ENCODE measurements at regions not wholly inside any gene's neighbourhood (a gene's known extent, or its start where the extent isn't known, plus 50 kb on each side); places are given as distances from the start of the nearest gene placed in this dataset.
A peak's percentile ranks its signal among the peaks of the same experiment; 100 is the strongest.

GRCh38 chr12:75870878-75871277, 160.7 kb downstream of the PHLDA1 start:
- 92 to 99% methylated on average over 2 of the region's 2 CpGs for WGBS, 2 experiments (ENCODE audit: low coverage in 1 of 2, low lambda C conversion rate in 2 of 2, missing lambda C conversion rate in 2 of 2)
- H3K4me2 ChIP-seq (ENCODE audit: unreplicated experiment) = no peak overlapping the region
- no peaks in the 10 kb centered on the region for H3K36me3 ChIP-seq (ENCODE audit: low read depth)
- H3K9ac ChIP-seq = no peak overlapping the region
- no peaks in the 10 kb centered on the region for H3F3A ChIP-seq (ENCODE audit: insufficient read depth)
- H4K20me1 ChIP-seq (ENCODE audit: insufficient read depth) = no peaks in the 10 kb centered on the region
- H2AFZ ChIP-seq = no peak overlapping the region
- H3K9me3 ChIP-seq (ENCODE audit: low read depth) = no peaks in the 10 kb centered on the region
- no peaks in the 10 kb centered on the region for H3K27me3 ChIP-seq (replicated peaks; ENCODE audit: insufficient read depth)
- no peak overlapping the region for H3K27ac ChIP-seq
- H3K4me3 ChIP-seq = no peak overlapping the region
- no peaks in the 10 kb centered on the region for H3K79me2 ChIP-seq (ENCODE audit: insufficient read depth)
- no peaks in the 10 kb centered on the region for H3K9me2 ChIP-seq (ENCODE audit: insufficient read depth)
- DNase-seq = peak; percentile 33
- in situ Hi-C loops (cut with MboI) = no loop called here
- TF ChIP-seq EZH2 (IDR thresholded peaks at IDR 0.05; ENCODE audit: insufficient read depth, poor library complexity, severe bottlenecking) (no peak), EZH2phosphoT487 (IDR thresholded peaks at IDR 0.05; ENCODE audit: insufficient read depth, low read depth) (no peak)
- H3K4me1 ChIP-seq (ENCODE audit: insufficient read depth) = peaks cover 6% of the 10 kb centered on the region; the same call in 1 of the 2 replicates

GRCh38 chr12:75868501-75868900, 163.1 kb downstream of the PHLDA1 start:
- no peak for DNase-seq

GRCh38 chr12:75865315-75865714, 166.3 kb downstream of the PHLDA1 start:
- H4K20me1 ChIP-seq (ENCODE audit: insufficient read depth) = no peaks in the 10 kb centered on the region
- no peak overlapping the region for H2AFZ ChIP-seq
- H3K27ac ChIP-seq = no peak overlapping the region
- no peaks in the 10 kb centered on the region for H3K27me3 ChIP-seq (replicated peaks; ENCODE audit: insufficient read depth)
- no peak overlapping the region for H3K4me3 ChIP-seq
- WGBS, 2 experiments (ENCODE audit: low coverage in 1 of 2, low lambda C conversion rate in 2 of 2, missing lambda C conversion rate in 2 of 2) = 77 to 78% methylated on average over 3 of the region's 3 CpGs
- no peaks in the 10 kb centered on the region for H3K9me2 ChIP-seq (ENCODE audit: insufficient read depth)
- H3K4me2 ChIP-seq (ENCODE audit: unreplicated experiment) = no peak overlapping the region
- peaks cover 28% of the 10 kb centered on the region for H3F3A ChIP-seq (ENCODE audit: insufficient read depth)
- TF ChIP-seq EZH2 (IDR thresholded peaks at IDR 0.05; ENCODE audit: insufficient read depth, poor library complexity, severe bottlenecking) (no peak), EZH2phosphoT487 (IDR thresholded peaks at IDR 0.05; ENCODE audit: insufficient read depth, low read depth) (no peak)
- no peak for DNase-seq
- no peaks in the 10 kb centered on the region for H3K79me2 ChIP-seq (ENCODE audit: insufficient read depth)
- peaks cover 24% of the 10 kb centered on the region for H3K4me1 ChIP-seq (ENCODE audit: insufficient read depth)
- H3K36me3 ChIP-seq (ENCODE audit: low read depth) = no peaks in the 10 kb centered on the region
- no peak overlapping the region for H3K9ac ChIP-seq
- no peaks in the 10 kb centered on the region for H3K9me3 ChIP-seq (ENCODE audit: low read depth)
- in situ Hi-C loops (cut with MboI) = no loop called here

More at GRCh38 chr12:75868501-75868900, 163.1 kb downstream of the PHLDA1 start:
- H3K27ac ChIP-seq = no peak overlapping the region
- no peak overlapping the region for H3K4me2 ChIP-seq (ENCODE audit: unreplicated experiment)
- H3K9me3 ChIP-seq (ENCODE audit: low read depth) = no peaks in the 10 kb centered on the region
- H3K27me3 ChIP-seq (replicated peaks; ENCODE audit: insufficient read depth) = no peaks in the 10 kb centered on the region
- H4K20me1 ChIP-seq (ENCODE audit: insufficient read depth) = no peaks in the 10 kb centered on the region
- peaks cover 13% of the 10 kb centered on the region for H3K4me1 ChIP-seq (ENCODE audit: insufficient read depth)
- H3K9me2 ChIP-seq (ENCODE audit: insufficient read depth) = no peaks in the 10 kb centered on the region
- no peaks in the 10 kb centered on the region for H3K36me3 ChIP-seq (ENCODE audit: low read depth)
- WGBS, 2 experiments (ENCODE audit: low coverage in 1 of 2, low lambda C conversion rate in 2 of 2, missing lambda C conversion rate in 2 of 2) = 53 to 62% methylated on average over 3 of the region's 3 CpGs
- in situ Hi-C loops (cut with MboI) = no loop called here
- TF ChIP-seq EZH2phosphoT487 (IDR thresholded peaks at IDR 0.05; ENCODE audit: insufficient read depth, low read depth) (no peak), EZH2 (IDR thresholded peaks at IDR 0.05; ENCODE audit: insufficient read depth, poor library complexity, severe bottlenecking) (no peak)
- H3K9ac ChIP-seq = no peak overlapping the region
- H3K4me3 ChIP-seq = no peak overlapping the region
- peaks cover 10% of the 10 kb centered on the region for H3F3A ChIP-seq (ENCODE audit: insufficient read depth)
- H2AFZ ChIP-seq = no peak overlapping the region
- no peaks in the 10 kb centered on the region for H3K79me2 ChIP-seq (ENCODE audit: insufficient read depth)

GRCh38 chr12:75864161-75864560, 167.4 kb downstream of the PHLDA1 start:
- H3K4me2 ChIP-seq (ENCODE audit: unreplicated experiment) = no peak overlapping the region
- no peaks in the 10 kb centered on the region for H3K9me2 ChIP-seq (ENCODE audit: insufficient read depth)
- H3K9ac ChIP-seq = no peak overlapping the region
- H3K4me1 ChIP-seq (ENCODE audit: insufficient read depth) = peaks cover 32% of the 10 kb centered on the region
- no peak overlapping the region for H3K27ac ChIP-seq
- no peaks in the 10 kb centered on the region for H3K9me3 ChIP-seq (ENCODE audit: low read depth)
- no peaks in the 10 kb centered on the region for H3K79me2 ChIP-seq (ENCODE audit: insufficient read depth)
- TF ChIP-seq EZH2 (IDR thresholded peaks at IDR 0.05; ENCODE audit: insufficient read depth, poor library complexity, severe bottlenecking) = no peak
- H3K27me3 ChIP-seq (replicated peaks; ENCODE audit: insufficient read depth) = no peaks in the 10 kb centered on the region
- H4K20me1 ChIP-seq (ENCODE audit: insufficient read depth) = no peaks in the 10 kb centered on the region
- no peaks in the 10 kb centered on the region for H3K36me3 ChIP-seq (ENCODE audit: low read depth)
- in situ Hi-C loops (cut with MboI) = no loop called here
- H2AFZ ChIP-seq = no peak overlapping the region
- H3K4me3 ChIP-seq = no peak overlapping the region
- no peak for DNase-seq
- H3F3A ChIP-seq (ENCODE audit: insufficient read depth) = peaks cover 28% of the 10 kb centered on the region

GRCh38 chr12:75863533-75863932, 168.0 kb downstream of the PHLDA1 start:
- H3K9me2 ChIP-seq (ENCODE audit: insufficient read depth) = no peaks in the 10 kb centered on the region
- no peak for TF ChIP-seq EZH2phosphoT487 (IDR thresholded peaks at IDR 0.05; ENCODE audit: insufficient read depth, low read depth)
- no peak for TF ChIP-seq EZH2 (IDR thresholded peaks at IDR 0.05; ENCODE audit: insufficient read depth, poor library complexity, severe bottlenecking)
- 44 to 47% methylated on average over 7 of the region's 7 CpGs for WGBS, 2 experiments (ENCODE audit: low coverage in 1 of 2, low lambda C conversion rate in 2 of 2, missing lambda C conversion rate in 2 of 2)
- H3K36me3 ChIP-seq (ENCODE audit: low read depth) = no peaks in the 10 kb centered on the region
- peak; percentile 27 for DNase-seq
- in situ Hi-C loops (cut with MboI) = no loop called here
- no peaks in the 10 kb centered on the region for H3K27me3 ChIP-seq (replicated peaks; ENCODE audit: insufficient read depth)
- H3K4me2 ChIP-seq (ENCODE audit: unreplicated experiment) = peak overlapping the region; percentile 36
- no peak overlapping the region for H3K4me3 ChIP-seq
- peaks cover 28% of the 10 kb centered on the region for H3F3A ChIP-seq (ENCODE audit: insufficient read depth)
- H3K9me3 ChIP-seq (ENCODE audit: low read depth) = no peaks in the 10 kb centered on the region
- peak overlapping the region; percentile 70 for H3K27ac ChIP-seq
- no peaks in the 10 kb centered on the region for H3K79me2 ChIP-seq (ENCODE audit: insufficient read depth)
- no peaks in the 10 kb centered on the region for H4K20me1 ChIP-seq (ENCODE audit: insufficient read depth)
- peaks cover 32% of the 10 kb centered on the region for H3K4me1 ChIP-seq (ENCODE audit: insufficient read depth)
- H3K9ac ChIP-seq = no peak overlapping the region
- H2AFZ ChIP-seq = no peak overlapping the region
